ENCODE measurements at regions not wholly inside any gene's neighbourhood (a gene's known extent, or its start where the extent isn't known, plus 50 kb on each side); places are given as distances from the start of the nearest gene placed in this dataset.

DNA sequence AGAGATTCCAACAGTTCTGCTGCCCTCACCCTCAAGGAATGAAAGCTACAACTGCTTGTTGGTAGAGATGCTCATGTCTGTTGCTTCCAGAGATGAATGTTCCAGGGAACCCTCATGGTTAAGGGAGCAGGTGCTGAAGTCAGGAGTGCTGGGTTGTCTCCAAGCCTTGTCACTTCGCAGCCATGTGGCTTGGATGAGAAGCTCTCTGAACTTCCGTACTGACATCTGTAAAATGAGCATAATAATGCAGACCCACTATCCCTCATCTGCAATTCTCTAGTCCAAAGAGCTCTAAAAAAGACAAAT lies 133.3 kb upstream of the ADRA1B start:
- ChIA-PET RAD21 (ENCODE audit: unreplicated experiment) (no interaction called here), POLR2A (no interaction called here), CTCF (no interaction called here), SMC1A (ENCODE audit: uncharacterized antibody, unreplicated experiment) (interaction anchor here (0.8 to 1.4 kb wide), 2 partner anchors 23 to 357 kb away, joined by 3 to 4 read pairs; no protein-coding TSS in a partner anchor)
- FAIRE-seq = no peak
- Histone ChIP-seq H3K9ac (ENCODE audit: control insufficient read depth, insufficient read depth, low read length) (no peak overlapping the region), H3K27me3 (replicated peaks in 1 of 2; ENCODE audit: control insufficient read depth in 2 of 2, insufficient read depth in 2 of 2, low read length in 1 of 2) (peaks cover 0 to 1% of the 10 kb centered on the region in 2 experiments; a peak in 1 of 4 replicates), H4K20me1 (ENCODE audit: control insufficient read depth, insufficient read depth) (no peaks in the 10 kb centered on the region; the same call in 1 of the 2 replicates), H3K79me2 (ENCODE audit: control insufficient read depth, insufficient read depth, low read length) (no peaks in the 10 kb centered on the region), H3K9me3 (replicated peaks; ENCODE audit: control insufficient read depth, insufficient read depth, low read length) (no peaks in the 10 kb centered on the region), H3K4me2 (ENCODE audit: control insufficient read depth, insufficient read depth) (no peak overlapping the region), H3K27ac (ENCODE audit: control insufficient read depth, insufficient read depth) (no peak overlapping the region), H3K4me1 (ENCODE audit: control insufficient read depth, insufficient read depth, low read length) (no peaks in the 10 kb centered on the region), H3K36me3 (ENCODE audit: control insufficient read depth in 2 of 2, insufficient read depth in 2 of 2, low read length in 1 of 2) (no peaks in the 10 kb centered on the region), H2AFZ (ENCODE audit: control insufficient read depth, low read depth, low read length) (no peak overlapping the region), H3K4me3 (no peak overlapping the region)
- BruUV-seq (replicated peaks) = no TSS peak
- ATAC-seq = no peak
- no peak for DNase-seq (ENCODE audit: low read depth, low spot score)
- intact Hi-C loops (cut with micrococcal nuclease; ENCODE audit: unreplicated experiment) = no loop called here
- 65% methylated on average over 2 of the region's 2 CpGs for WGBS (ENCODE audit: insufficient coverage, insufficient replicate concordance, low lambda C conversion rate, missing lambda C conversion rate)
- in situ Hi-C loops (cut with MboI) = no loop called here
- TF ChIP-seq JUNB (IDR thresholded peaks at IDR 0.05) = no peak
- TF ChIP-seq ZZZ3 (IDR thresholded peaks at IDR 0.05; ENCODE audit: control insufficient read depth, insufficient read length, low read depth) = no peak
- no peak for TF ChIP-seq KAT2A (conservative IDR thresholded peaks at IDR 0.05; ENCODE audit: control insufficient read depth, low read depth, low read length)
- TF ChIP-seq, protein P1, sequence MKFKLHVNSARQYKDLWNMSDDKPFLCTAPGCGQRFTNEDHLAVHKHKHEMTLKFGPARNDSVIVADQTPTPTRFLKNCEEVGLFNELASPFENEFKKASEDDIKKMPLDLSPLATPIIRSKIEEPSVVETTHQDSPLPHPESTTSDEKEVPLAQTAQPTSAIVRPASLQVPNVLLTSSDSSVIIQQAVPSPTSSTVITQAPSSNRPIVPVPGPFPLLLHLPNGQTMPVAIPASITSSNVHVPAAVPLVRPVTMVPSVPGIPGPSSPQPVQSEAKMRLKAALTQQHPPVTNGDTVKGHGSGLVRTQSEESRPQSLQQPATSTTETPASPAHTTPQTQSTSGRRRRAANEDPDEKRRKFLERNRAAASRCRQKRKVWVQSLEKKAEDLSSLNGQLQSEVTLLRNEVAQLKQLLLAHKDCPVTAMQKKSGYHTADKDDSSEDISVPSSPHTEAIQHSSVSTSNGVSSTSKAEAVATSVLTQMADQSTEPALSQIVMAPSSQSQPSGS (IDR thresholded peaks at IDR 0.05; ENCODE audit: low read length) = no peak
- TF ChIP-seq TARDBP (IDR thresholded peaks at IDR 0.05; ENCODE audit: borderline replicate concordance) = no peak
- TF ChIP-seq, protein P2, sequence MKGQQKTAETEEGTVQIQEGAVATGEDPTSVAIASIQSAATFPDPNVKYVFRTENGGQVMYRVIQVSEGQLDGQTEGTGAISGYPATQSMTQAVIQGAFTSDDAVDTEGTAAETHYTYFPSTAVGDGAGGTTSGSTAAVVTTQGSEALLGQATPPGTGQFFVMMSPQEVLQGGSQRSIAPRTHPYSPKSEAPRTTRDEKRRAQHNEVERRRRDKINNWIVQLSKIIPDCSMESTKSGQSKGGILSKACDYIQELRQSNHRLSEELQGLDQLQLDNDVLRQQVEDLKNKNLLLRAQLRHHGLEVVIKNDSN (IDR thresholded peaks at IDR 0.05; ENCODE audit: borderline replicate concordance, extremely low read length, insufficient read depth, low read depth, low read length) = no peak

Measured in GM12878 (cell line).